ENCODE measurements at regions not wholly inside any gene's neighbourhood (a gene's known extent, or its start where the extent isn't known, plus 50 kb on each side); places are given as distances from the start of the nearest gene placed in this dataset.

DNA sequence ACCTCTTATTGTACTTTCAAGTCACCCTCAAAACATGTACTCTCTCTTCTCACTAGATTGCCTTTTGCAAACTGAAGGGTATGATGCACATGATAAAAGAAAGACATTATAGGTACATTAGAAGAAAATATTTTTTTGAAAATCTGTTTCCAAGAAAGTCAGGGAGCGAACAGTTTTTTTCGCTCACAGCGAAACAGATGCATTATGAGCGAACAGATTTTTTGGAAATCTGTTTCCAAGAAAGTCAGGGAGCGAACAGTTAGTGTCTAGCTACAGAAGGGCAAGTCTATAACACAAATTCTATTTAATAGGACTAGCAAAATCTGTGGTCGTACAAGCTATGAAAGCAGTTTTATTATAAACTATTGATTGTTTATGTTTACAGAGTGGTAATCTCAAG lies 296.2 kb upstream of the ANO3 start:
- no peak for DNase-seq (ENCODE audit: low spot score)

DNA sequence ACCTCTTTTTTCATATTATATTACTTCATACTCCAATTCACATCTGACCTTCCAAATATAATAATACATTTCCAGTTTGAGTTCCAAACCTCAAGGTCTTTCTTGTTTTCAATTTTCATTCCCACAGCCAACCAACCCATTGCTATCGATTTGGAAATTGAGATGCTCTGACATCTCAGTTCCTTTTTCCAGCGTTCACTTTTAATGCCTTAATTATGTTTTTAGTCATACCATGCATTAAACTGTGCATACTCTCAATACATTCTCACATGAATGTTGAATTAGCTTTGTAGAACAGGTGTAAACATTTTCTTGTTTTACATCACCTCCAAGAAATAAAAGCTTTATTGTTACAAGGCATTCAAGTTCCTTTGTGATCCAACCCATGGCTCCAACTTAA lies 294.2 kb upstream of the ANO3 start:
- DNase-seq (ENCODE audit: low spot score) = no peak

DNA sequence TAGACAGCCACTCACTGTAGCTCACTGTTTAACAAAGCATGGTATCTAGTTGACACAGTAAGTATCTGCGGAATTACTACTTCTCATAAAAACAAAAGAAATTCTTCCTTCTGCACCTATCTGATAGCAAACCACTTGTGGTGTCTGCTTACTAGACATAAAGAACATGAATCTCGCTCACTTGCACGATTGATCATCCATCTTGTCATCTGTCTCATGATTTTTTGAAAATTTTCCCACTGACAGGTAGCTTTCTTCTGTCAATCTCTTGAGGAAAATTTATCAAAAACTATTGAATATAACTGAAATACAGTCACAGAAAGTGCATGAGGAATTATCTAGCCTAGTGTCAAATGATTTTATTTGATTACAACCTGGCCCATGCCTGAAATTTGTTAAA lies 291.6 kb upstream of the ANO3 start:
- DNase-seq (ENCODE audit: low spot score) = no peak

DNA sequence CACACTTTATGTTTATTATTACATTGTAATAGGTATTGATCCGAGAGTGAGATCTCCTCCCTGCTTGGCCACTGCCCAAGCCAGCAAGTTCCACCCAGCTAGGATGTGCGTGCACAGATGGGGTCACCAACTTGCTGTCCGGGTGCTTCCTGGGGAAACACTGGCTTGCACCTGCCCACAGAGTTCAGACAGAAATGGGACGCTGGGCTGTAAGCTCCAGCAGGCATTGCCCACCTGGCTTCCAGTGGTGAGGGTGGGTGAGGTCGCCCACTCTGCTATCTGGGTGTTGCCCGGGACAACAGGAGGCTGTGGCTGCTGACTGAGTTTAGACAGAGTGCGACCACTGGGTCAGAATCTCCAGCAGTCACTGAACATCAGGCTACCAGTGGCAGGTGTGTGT lies 289.8 kb upstream of the ANO3 start:
- no peak for DNase-seq (ENCODE audit: low spot score)

DNA sequence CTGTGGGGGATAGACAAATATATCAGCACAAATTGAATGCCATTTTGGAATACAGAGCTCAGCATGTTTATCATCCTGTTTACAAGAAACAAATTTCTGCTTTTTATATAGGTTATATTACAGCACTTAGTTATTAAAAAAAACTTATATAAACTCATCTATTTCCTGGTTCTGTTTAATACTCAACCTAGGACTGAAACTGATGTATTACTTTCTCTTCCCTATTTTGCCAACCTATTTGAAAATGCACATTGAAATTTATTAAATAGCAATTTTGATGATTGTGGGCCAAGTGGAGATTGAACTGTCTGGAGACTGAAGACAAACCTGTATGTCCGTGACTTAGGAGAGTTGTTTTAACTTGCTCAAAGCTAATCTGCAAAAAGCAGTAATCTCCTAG lies 288.3 kb upstream of the ANO3 start:
- no peak for DNase-seq (ENCODE audit: low spot score)

DNA sequence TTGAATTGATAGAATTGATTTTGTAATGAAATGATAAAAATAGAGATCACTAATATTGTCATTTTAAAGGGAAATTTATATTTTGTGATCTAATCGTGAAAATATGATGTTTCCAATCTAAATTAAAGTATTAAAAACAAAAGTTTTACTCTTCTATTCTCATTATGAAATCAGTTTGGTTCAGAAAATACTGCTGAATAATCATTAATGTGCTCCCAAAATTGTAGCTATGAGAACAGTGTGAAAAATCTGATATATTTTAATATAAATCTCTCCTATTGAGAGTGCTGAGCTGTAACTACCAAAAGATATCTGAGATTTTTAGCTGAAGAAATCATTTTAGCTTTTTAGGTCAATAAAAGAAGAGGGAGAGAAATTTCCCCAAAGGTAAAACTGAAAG lies 287.5 kb upstream of the ANO3 start:
- DNase-seq (ENCODE audit: low spot score) = no peak

DNA sequence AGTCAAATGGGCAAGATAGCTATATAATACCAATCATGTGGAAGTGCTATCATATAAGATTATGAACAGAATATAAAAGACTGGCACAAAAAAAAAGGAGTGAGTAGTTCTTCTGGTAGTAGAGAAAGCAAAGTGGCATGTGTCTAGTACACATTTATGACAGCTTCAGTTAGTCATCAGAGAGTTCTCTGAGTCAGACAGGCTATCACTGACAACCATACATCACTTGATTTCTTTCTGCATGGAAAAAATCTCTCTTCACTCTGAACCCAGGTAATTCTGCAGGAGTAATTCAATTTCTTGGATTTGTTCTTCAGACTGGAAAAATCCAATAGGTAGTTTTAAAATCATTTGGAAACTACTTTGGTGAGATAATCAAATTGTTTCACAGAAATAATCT lies 286.8 kb upstream of the ANO3 start:
- no peak for DNase-seq (ENCODE audit: low spot score)

DNA sequence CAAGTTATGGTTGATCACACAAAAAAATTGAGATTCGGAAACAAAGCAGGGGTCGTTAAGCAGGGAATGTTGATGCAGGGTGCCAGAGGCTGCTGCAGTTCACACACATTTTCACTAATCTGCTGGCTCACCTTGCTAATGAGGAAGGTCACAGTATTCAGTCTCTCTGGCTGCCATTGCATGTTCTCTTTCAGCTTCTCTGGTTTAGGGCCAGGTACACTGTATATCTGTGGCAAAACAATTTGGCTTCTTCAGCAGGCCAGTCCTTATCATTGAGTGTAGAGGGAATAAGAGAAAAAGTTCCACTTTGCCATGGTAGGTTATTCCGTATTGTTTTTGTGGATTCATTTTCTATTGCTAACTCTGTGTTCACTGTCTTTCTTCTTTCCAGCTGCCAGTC lies 283.7 kb upstream of the ANO3 start:
- DNase-seq (ENCODE audit: low spot score) = no peak

DNA sequence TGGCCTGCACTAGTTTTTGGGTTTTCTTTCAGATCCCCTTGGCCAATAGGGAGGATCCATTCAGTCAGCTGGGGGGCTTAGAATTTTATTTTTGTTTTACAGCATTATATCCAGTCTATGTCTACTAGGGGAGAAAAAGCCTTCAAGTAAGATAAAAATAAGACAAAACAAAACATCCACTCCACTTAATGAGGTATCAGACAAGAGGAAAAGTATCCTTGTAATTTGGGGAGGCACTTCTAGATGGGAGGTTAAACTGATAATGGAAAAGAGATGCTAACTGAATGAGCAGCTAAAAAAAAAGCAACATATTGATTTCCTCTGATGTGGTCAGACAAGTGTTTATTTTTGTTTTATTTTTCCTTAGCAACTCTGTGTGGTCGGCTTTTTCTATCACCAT lies 278.0 kb upstream of the ANO3 start:
- no peak for DNase-seq (ENCODE audit: low spot score)

DNA sequence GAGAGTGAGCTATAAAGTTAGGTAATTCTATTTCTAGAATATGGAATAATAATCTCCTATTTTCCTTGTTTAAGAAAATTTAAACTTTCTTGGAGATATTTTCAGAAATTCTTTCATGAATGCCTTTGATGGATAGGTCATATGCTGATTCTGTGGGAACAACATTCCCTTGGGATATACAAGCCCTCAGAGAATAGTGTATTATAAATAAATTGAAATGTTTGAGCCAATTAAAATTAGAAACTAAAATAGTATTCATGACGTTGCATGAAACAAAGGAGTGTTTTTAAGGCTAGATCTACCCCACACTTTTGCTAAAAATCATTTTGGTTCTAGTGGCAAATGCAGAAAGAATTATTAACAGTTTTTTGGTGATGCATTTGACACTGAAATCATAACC lies 269.3 kb upstream of the ANO3 start:
- DNase-seq (ENCODE audit: low spot score) = no peak

DNA sequence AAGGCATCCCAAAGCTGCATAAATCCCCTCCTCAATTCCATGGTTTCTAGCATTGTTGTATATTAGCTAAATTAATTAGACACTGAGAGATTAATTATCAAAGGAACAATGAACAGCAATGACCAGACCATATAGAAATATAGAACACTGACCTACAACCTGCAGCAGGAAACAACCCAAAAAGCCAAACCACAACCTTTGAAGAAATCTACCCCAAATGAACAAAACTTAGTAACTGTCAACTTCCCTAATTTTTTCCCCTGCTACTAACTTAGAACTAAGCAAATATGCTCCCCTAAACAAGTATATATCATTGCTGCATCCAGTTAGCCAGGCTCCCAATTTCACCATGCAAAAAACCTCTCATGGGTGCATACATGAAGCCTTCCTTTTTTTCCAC lies 268.0 kb upstream of the ANO3 start:
- no peak for DNase-seq (ENCODE audit: low spot score)

DNA sequence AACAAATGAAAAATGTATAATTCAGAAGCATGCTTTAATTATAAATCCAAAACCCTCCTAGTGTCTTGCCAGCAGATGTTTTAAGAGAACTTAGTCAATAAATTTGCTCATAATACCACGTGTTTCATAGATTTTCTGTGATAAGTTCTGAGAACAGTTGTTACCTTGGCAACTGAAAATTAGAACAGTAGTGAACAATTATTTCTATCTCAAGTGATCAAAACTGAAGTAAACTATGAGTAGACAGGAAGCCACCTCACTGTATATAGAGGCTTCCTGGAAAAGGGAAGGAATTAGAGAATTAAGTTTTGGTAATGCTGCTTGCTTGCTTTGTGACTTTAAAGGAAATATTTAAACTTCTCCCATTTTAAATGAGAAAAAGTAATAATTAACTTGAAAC lies 266.0 kb upstream of the ANO3 start:
- DNase-seq (ENCODE audit: low spot score) = no peak

DNA sequence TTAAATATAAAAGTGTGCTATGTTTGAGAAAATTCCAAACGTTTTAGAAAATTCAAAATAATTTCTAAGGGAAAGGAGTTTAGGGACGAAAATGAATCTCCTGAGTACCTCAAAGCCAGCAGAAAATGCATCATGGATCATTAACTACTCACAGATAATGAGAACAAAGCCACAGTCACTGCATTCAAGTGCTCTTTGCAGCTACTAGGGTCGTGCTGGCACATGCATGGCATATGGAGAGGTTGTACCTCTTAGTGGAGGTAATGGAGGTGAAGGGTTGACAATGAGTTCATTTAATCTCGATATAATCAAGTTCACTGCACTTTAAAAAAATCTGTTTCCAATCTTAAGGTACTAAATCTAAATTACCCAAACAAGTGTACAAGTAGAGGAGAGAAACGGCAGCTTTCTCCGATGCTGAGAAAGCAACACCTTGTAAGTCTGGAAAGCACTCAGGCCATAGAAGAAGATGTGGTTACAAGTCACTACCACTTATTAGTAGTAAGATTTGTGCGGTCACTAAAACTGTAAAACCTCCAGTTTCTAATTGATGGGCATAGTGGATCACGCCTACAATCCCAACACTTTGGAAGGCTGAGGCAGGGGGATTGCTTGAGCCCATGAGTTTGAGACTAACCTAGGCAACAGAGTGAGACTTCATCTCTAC lies 261.1 kb upstream of the ANO3 start:
- DNase-seq (ENCODE audit: low spot score) = no peak

DNA sequence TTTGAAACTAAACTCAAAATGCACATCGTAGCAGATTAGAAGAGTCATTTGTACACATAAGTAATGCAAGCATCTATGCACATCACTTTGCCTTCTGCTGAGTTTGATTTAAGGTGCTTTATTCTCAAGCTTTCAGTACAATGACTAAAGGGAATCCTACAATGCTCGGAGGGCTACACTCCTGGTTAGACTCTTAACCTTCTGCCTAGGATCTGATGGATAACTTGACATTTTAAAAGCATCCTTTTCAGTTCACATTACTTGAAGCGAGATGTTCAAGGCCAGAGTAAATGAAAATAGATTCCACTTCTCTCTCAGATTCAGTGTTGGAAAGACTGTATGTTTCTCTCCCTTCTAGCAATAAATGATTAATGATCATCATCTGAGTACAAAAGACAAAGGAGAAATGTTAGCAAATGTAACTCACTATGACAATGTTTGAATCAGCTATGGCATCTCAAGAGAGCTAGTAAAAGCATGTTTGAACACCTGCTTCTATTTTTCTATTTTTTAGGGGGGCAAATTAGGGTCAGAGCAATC lies 259.2 kb upstream of the ANO3 start:
- no peak for DNase-seq (ENCODE audit: low spot score)

DNA sequence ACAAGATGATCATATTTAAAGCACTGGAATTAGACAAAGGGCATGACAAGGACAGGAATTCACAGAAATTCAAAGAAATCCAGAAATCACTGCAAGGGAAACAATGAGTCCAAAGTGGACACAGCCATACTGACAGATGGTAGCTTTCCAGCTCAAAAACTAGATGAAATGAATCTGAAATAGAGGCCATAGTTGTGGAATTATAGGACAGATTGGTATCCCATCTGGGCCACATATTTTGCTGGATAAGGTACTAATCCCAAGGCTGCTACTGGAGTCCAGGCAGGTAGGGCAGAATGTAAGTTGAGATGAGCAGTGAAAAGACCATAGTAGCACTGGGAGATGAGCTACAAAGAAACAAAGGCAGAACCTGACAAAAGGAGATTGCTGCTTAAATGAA lies 258.3 kb upstream of the ANO3 start:
- DNase-seq (ENCODE audit: low spot score) = no peak

DNA sequence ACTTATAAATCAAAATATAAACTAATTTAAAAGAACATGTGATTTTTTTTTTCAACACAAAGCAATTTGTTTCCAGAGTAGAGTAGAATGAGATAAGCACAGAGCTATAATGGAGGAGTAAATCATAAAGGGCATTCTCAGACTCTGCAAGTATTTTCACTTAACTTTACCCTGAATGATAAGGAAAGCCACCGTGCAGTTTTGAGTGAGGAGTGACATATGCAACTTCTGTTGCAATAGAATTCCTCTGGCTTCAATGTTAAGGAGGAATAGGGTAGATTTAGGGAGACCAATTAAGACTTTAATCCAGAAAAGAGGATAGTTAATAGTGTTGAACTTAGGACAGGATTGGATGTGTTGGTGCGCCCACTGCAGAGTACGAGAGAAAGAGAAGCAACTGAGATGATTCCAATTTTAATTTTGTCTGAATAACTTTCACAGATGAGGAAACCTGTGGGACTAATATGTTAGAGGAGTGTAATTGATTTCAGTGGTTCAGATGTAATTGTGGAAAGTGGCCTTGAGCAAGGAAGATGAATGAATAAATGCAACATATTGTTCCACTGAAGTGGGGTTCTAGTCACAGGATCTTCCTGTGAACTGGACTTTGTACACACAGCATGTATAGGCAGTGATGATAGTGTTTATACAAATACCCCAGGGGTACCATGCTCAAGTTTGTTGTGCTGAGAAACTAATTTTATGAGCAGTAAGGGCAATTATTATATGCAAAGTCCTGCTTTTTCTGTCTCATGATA lies 255.5 kb upstream of the ANO3 start:
- DNase-seq (ENCODE audit: low spot score) = peak; percentile 1

DNA sequence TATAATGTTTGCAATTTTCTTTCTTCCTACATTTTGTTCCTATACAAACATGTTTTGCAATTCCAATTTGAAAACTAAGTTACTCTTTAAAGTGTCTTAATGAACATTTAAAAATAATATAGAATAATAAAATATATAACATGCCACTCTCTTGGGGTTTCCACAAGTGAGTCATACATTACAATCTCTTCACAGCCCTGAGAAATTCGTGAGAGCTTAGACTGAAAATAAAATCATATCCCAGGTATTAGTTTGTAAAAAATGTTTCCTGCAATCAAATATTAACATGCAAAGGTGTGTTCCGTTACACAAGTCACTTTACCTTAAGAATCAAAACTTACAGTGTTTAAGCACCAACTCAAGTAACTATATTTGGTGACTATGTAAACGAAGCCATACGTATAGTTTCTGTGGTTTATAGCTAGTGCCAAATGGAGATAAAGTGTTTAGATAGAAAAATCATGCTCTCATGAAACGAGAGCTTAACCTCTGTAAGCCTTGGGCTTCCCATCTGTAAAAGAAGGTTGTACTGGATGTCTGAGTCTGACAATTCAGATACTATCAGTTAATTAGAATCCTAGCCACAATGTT lies 253.6 kb upstream of the ANO3 start:
- no peak for DNase-seq (ENCODE audit: low spot score)

DNA sequence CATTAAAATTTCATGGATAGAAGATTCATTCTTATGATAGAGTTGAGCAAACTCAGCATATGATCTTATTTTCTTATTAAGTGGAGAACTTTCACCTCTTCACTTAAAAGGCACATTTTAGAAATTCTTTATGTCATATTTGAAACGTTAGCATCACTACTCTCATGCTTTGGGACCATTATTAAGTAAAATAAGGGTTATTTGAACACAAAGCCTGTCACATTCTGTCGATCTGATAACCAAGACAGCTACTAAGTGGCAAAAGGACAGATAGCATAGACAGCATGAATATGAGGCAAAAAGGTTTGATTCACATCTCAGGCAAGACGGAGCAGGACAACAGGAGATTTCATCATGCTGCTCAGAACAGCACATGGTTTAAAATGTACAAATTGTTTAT lies 247.6 kb upstream of the ANO3 start:
- no peak for DNase-seq (ENCODE audit: low spot score)

DNA sequence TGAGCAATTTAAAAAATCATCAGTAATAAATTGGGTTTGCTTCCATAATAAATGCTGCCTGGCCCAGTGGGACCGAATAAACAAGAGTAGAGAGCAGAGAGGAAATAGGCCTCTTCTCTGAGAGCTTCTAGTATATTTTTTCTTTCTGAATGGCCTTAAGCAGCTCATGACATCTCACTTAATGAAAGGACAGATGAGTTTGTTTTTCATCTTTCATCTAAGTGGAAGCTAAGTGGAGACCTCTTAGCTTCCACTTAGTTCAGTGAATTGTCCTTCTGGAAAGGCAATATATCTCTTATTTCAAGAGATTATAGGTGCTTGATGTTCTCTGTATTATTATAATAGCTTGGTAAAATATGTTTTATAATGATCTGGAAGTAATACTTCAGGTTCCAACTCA lies 245.9 kb upstream of the ANO3 start:
- DNase-seq (ENCODE audit: low spot score) = no peak

DNA sequence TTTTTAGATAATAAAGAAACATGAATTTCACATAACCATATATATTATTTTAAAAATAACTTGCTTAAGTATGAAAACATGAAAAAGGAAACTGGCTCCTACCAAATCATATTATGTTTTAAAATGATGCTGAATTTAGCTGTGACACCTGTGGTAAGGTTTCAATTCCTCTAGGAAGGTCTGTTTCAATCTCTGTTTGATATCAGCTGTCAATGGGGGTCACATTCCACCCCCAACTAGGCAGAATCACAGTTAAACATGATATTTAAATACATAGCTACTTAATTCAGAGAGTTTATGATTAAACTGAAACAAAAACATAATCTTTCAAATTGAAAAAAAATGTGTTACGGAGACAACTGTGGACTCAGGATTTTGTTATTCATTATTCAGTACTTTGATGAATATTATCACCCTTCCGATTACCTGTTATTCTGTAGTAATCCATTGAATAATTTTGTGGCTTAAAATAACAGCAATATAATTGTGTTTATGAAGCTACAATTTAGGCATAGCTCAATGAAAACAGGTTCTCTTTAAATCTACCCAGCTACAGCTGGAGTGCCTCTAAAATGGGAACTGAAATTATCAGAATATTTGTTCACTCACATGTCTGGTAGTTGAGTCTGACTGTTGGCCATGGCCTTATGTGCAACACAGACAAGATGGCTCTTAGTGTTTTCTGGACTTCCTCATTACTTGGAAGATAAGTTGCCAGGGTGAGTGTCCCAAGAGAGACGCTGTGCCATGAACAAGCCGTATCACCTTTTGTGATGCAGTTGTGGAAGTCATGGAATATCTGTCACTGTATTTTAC lies 244.6 kb upstream of the ANO3 start:
- DNase-seq (ENCODE audit: low spot score) = no peak

DNA sequence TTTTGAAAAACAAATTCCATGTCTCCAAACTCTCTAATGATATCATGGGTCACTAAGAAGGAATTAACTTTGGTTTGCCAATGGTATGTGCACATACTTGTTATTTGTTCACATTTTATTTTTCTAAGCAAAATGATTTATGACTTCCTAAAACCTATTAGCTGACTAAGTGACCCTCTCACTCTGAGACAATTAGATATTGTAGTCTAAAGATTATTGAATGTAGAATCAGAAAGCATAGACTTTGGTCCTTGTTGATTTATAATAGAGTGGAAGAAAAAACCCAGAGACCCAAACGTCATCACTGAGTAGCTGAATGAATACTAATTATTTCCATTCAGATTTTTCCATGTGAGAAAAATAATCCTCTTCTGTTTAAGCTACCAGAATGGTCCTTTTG lies 243.5 kb upstream of the ANO3 start:
- DNase-seq (ENCODE audit: low spot score) = no peak

DNA sequence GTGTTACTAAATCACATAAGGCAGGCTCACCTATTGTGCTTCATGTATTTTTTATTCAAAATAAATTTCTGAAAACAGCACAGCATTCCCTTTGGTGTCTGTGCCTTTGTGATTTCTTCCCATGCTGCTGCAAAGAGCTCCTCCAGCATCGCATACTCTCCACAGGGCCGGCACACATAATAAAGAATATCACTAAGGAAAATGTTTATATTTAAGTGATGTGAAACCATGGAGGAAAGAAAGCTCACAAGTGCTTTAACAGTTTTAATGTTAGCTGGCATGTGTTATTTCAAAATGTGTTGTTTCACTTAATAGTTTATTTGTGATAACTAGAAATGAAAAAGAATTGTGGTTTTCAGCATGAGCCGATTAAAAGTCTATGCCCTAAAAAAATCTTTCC lies 241.3 kb upstream of the ANO3 start:
- DNase-seq (ENCODE audit: low spot score) = no peak

DNA sequence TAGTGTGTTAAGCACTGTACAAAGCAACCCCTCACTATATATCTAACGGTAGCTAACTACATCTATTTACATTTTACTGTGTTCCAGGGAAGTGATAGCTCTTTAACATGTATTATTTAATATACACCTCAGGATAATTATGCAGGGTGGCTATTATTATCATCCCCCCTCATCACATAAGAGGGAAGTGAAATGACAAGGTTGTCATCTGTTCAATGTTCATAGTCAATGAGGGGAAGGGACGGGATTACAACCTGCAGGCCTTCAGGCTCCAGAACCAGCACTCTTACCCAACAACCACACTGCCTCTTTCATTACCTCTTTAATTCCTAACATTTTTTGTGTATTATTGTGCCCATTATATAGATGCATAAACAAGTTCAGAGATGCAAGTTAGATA lies 238.7 kb upstream of the ANO3 start:
- no peak for DNase-seq (ENCODE audit: low spot score)
